ENCODE measurements at regions not wholly inside any gene's neighbourhood (a gene's known extent, or its start where the extent isn't known, plus 50 kb on each side); places are given as distances from the start of the nearest gene placed in this dataset.

DNA sequence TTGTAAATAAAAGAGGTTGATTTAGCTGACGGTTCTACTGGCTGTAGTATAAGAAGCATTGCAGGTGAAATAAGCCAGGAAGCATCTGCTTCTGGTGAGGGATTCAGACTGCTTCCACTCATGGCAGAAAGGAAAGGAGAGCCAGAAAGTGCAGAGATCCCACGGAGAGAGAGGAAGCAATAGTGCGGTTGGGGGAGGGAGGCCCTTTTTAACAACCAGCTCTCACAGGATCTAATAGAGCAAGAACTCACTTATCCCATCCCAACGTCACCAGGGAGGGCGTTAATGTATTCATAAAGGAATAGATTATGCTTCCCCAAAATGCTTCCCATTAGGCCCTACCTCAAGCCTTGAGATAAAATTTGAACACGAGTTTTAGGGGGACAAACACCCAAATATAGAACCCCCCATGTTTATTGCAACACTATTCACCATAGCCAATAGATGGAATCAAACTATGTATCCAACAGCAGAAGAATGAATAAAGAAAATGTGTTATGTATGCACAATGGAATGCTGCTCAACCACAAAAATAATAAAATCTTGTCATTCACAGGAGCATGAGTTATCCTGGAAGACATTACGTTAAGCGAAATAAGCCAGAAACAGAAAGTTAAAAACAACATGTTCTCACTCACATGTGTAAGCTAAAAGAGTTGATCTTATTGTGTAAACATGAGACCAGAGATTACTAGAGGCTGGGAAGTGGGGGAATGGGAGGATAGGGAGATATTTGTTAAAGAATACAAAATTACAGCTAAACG is 908.3 kb upstream of the ANO3 start:
- no peak for DNase-seq (ENCODE audit: low read depth)
- TF ChIP-seq, protein P1, sequence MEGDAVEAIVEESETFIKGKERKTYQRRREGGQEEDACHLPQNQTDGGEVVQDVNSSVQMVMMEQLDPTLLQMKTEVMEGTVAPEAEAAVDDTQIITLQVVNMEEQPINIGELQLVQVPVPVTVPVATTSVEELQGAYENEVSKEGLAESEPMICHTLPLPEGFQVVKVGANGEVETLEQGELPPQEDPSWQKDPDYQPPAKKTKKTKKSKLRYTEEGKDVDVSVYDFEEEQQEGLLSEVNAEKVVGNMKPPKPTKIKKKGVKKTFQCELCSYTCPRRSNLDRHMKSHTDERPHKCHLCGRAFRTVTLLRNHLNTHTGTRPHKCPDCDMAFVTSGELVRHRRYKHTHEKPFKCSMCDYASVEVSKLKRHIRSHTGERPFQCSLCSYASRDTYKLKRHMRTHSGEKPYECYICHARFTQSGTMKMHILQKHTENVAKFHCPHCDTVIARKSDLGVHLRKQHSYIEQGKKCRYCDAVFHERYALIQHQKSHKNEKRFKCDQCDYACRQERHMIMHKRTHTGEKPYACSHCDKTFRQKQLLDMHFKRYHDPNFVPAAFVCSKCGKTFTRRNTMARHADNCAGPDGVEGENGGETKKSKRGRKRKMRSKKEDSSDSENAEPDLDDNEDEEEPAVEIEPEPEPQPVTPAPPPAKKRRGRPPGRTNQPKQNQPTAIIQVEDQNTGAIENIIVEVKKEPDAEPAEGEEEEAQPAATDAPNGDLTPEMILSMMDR (IDR thresholded peaks at IDR 0.05; ENCODE audit: control insufficient read depth, insufficient read depth, low read depth, low read length, missing control alignments), result no peak
- H3K4me3 ChIP-seq (ENCODE audit: control insufficient read depth, low read depth, low read length), result no peak overlapping the region

GRCh38 chr11:25432376-25432775 is 899.6 kb upstream of the ANO3 start:
- no peak overlapping the region for H3K4me3 ChIP-seq (ENCODE audit: control insufficient read depth, low read depth, low read length)
- TF ChIP-seq, protein P1 (IDR thresholded peaks at IDR 0.05; ENCODE audit: control insufficient read depth, insufficient read depth, low read depth, low read length, missing control alignments), result no peak
- DNase-seq (ENCODE audit: low read depth), result no peak

DNA sequence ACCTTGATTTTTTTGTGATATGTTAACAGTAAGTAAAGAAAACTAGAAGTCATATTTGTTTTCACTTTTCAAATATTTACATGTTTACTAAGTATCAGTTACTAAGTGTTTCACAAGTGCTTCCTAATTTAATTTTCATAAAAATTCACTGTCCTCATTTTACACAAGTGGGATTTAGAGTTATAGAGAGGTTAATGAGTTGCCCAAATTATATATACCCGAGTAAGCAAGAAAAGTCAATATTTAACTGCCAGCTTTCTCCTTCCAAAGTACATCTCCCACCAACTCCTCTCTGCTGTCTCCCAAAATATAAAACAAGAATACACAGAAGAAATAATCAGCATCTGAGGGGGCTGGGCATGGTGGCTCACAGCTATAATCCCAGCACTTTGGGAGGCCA is 896.7 kb upstream of the ANO3 start:
- H3K4me3 ChIP-seq (ENCODE audit: control insufficient read depth, low read depth, low read length), result no peak overlapping the region
- no peak for DNase-seq (ENCODE audit: low read depth)
- TF ChIP-seq, protein P1 (IDR thresholded peaks at IDR 0.05; ENCODE audit: control insufficient read depth, insufficient read depth, low read depth, low read length, missing control alignments), result no peak

GRCh38 chr11:25436326-25436725 is 895.6 kb upstream of the ANO3 start:
- no peak overlapping the region for H3K4me3 ChIP-seq (ENCODE audit: control insufficient read depth, low read depth, low read length)
- TF ChIP-seq, protein P1 (IDR thresholded peaks at IDR 0.05; ENCODE audit: control insufficient read depth, insufficient read depth, low read depth, low read length, missing control alignments), result no peak
- no peak for DNase-seq (ENCODE audit: low read depth)

DNA sequence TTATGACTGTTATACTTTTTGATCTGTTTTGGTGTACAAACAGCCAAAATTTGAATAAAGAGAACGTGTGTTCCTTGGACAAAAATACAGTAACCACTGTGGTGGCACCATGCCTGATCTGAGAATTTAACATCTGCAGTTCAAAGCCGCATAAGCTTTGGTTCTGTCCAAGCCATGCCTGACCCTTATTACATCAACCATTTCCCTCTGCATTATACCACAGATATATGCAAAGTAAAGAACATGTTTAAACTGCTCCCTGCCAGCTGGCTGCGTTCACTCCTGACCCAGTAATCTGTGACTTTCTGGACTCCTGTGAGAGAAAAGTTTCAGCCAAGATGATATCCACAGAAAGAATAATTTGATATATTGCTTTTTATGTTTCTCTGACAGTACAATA is 890.5 kb upstream of the ANO3 start:
- H3K4me3 ChIP-seq (ENCODE audit: control insufficient read depth, low read depth, low read length), result no peak overlapping the region
- no peak for DNase-seq (ENCODE audit: low read depth)
- TF ChIP-seq, protein P1 (IDR thresholded peaks at IDR 0.05; ENCODE audit: control insufficient read depth, insufficient read depth, low read depth, low read length, missing control alignments), result no peak

DNA sequence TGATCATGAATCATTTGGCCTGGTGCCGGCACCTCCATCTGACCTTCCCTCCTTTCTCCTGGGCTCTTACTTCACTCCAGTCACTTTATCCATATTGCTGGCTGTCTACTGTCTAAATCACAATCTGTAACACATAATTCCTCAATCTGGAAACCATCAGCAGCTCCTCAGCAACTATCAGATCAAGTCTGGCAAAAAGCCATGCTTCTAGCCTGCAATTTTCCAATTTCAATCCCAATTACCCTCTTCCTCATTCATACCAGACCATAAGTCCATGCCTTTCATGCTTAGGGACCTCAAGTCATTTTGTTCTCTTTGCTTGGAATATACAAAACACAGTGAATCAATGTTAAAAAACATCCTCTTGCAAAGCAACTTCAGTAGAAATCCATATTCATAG is 882.8 kb upstream of the ANO3 start:
- no peak overlapping the region for H3K4me3 ChIP-seq (ENCODE audit: control insufficient read depth, low read depth, low read length)
- DNase-seq (ENCODE audit: low read depth), result no peak
- TF ChIP-seq, protein P1 (IDR thresholded peaks at IDR 0.05; ENCODE audit: control insufficient read depth, insufficient read depth, low read depth, low read length, missing control alignments), result no peak

All from AG09309 (cell line).